Bronchial epithelial cell (primary cell): ENCODE measurements at regions not wholly inside any gene's neighbourhood (a gene's known extent, or its start where the extent isn't known, plus 50 kb on each side); places are given as distances from the start of the nearest gene placed in this dataset.

Experiments used
- DNase-seq: peaks from one replicate; pipeline ENCODE4 v3.0.0-alpha.2; 2010; ENCODE audit warnings: low read depth
- FAIRE-seq: peaks from 2 replicates; lab custom pipeline; 2011; peaks lifted over from hg19 to GRCh38; lab: Jason Lieb, UNC
- H3K27me3 ChIP-seq: 2 replicates; pipeline ENCODE4 v1.5.1; 2011; ENCODE audit warnings: low read length; ENCODE audit not compliant: control insufficient read depth, insufficient read depth
- H3K36me3 ChIP-seq: 2 replicates; pipeline ENCODE4 v1.5.1; 2011; ENCODE audit warnings: low read length; ENCODE audit not compliant: control insufficient read depth, insufficient read depth
- H3K4me3 ChIP-seq: 2 replicates; pipeline ENCODE4 v1.5.1; 2011; ENCODE audit warnings: mild to moderate bottlenecking, low read depth, low read length, control low read depth
- TF ChIP-seq, protein P1 (sequence below): IDR thresholded peaks from 2 replicates; pipeline ENCODE4 v1.5.1; 2011; ENCODE audit warnings: mild to moderate bottlenecking, moderate library complexity, low read length, control low read depth, inconsistent platforms; ENCODE audit not compliant: insufficient read depth, severe bottlenecking

DNA sequence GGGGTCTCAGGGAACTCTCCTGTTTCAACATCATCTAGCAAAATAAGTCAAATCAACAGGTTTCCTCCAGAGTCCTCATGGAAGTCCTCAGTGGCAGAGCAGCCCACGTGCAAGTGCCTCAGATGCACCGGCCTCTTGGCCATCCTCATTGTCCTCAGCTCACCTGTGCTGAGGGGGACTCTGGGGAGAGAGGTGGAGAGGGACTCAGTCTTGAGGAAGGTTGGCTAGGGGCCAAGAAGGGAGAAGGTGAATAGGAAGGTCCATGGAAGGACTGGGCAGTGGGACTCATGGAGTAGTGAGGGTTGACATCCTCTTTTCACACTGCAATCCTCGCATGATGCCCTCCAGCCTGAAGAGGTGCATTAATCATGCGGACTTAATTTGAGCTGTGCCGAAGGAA, 77.9 kb upstream of the DUSP22 start:
- FAIRE-seq, result no peak

DNA sequence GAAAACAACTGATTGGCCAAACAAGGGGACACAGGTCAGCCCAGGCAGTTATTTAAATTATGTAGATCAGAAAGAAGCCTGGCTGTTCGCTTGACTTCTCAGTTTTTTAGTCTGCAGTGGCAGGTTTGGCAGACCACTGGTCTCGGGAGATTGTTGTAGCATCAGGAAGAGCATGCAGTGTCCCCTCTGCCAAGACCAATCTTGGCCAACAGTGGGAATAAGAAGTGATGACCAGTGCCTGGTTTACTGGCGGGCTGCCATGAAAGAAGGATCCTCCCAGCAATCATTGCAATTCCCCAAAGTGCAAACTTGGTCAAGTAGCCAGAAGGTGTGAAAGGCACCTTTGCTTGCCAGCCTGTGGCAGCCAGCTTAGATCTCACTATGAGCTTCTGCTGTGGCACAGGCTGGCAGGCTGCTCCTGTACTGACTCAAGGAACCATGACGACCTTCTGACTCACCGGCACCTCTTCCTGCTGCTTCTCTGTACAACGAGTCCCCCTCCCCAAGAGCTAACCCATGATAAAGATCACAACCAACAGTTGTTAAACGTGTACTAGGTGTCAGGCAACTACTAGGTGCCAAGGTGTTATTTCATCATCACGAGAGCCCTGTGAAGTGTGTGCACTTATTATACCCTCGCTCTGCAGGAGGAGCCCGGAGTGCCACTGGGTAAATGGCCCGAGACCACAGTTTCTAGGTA, 76.8 kb upstream of the DUSP22 start:
- no peaks in the 10 kb centered on the region for H3K36me3 ChIP-seq
- peak; percentile 89 for DNase-seq
- no peak for FAIRE-seq

More for the DNA sequence above, 77.9 kb upstream of the DUSP22 start:
- Histone ChIP-seq H3K36me3 (no peaks in the 10 kb centered on the region), H3K4me3 (no peak overlapping the region), H3K27me3 (peaks cover 2% of the 10 kb centered on the region)
- DNase-seq, result no peak
- TF ChIP-seq, protein P1, sequence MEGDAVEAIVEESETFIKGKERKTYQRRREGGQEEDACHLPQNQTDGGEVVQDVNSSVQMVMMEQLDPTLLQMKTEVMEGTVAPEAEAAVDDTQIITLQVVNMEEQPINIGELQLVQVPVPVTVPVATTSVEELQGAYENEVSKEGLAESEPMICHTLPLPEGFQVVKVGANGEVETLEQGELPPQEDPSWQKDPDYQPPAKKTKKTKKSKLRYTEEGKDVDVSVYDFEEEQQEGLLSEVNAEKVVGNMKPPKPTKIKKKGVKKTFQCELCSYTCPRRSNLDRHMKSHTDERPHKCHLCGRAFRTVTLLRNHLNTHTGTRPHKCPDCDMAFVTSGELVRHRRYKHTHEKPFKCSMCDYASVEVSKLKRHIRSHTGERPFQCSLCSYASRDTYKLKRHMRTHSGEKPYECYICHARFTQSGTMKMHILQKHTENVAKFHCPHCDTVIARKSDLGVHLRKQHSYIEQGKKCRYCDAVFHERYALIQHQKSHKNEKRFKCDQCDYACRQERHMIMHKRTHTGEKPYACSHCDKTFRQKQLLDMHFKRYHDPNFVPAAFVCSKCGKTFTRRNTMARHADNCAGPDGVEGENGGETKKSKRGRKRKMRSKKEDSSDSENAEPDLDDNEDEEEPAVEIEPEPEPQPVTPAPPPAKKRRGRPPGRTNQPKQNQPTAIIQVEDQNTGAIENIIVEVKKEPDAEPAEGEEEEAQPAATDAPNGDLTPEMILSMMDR, result no peak

DNA sequence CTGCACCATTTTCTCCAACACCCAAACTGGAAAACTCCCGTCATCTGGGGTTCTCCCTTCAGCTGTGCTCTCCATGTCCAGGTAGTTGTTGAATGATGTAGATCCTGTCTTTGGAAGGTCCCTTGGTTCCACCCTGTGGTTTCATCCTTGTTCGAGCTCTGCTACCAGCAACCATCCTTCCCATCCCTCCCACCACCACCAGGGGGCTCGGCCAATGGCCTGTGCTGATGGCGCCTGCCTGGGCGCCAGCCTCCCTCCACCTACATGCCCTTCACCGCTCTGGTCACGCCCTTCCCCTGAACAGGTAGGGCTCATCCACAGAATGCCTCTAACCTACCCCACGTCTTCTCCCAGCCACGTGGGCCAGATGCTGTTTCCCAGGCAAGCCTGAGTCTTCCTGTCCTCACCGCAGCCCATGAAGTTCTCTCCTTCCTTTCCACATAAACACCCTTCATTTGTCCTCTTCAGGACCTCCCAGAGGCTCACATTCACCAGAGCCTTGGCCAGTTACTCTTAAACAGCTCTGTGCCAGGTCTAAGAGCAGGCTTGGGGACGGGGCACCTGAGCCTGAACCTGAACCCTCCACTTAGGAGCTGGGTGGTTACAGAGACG, 75.1 kb upstream of the DUSP22 start:
- peaks cover under 1% of the 10 kb centered on the region for H3K27me3 ChIP-seq
- TF ChIP-seq, protein P1, result peak; percentile 53
- FAIRE-seq, result no peak
- no peaks in the 10 kb centered on the region for H3K36me3 ChIP-seq
- no peak overlapping the region for H3K4me3 ChIP-seq
- DNase-seq, result no peak

More for the DNA sequence above, 76.8 kb upstream of the DUSP22 start:
- TF ChIP-seq, protein P1, result no peak
- peaks cover 2% of the 10 kb centered on the region for H3K27me3 ChIP-seq
- no peak overlapping the region for H3K4me3 ChIP-seq

DNA sequence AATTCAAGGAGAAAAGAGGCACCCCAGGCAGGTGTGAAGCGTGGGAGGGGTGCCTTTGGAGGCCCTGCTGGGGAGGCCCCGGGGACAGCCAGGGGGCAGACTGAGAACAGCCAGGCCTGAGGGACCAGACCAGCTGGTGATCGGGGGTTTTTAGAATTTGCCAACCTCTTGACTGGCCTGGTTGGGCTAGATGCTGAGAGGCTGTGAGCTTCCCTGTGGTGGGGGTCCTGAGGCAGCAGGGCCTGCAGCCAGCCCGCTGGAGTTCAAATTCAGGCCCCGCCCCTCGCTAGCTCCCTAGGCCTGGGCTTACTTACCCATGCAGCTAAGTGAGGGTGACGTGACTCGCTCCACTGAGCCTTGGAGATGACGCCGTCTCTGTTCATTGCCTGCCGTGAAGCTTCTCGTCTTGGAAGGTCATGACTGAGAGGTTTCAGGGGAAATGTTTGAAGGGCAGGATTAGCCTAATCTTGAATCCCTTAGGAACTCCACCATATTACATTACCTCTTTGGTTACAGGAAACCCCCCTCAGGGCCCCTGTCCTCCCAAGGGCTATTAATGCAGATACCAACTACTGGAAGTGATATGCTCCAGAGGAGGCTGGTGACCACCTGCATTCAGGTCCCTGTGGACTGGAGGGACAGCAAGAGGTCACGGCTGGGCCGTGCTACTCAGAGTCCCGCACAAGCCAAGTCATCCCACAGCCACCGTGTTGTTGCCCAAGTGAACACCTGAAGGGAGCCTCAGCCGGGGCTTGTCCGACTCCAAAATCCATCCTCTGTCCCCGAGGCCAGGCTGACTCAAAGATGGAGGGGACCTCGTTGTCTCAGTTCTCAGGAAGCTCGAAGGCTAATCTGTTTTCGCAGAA, 73.9 kb upstream of the DUSP22 start:
- H3K27me3 ChIP-seq, result no peaks in the 10 kb centered on the region
- DNase-seq (no peak), FAIRE-seq (no peak)
- TF ChIP-seq, protein P1, result no peak
- H3K4me3 ChIP-seq, result no peak overlapping the region
- no peaks in the 10 kb centered on the region for H3K36me3 ChIP-seq

DNA sequence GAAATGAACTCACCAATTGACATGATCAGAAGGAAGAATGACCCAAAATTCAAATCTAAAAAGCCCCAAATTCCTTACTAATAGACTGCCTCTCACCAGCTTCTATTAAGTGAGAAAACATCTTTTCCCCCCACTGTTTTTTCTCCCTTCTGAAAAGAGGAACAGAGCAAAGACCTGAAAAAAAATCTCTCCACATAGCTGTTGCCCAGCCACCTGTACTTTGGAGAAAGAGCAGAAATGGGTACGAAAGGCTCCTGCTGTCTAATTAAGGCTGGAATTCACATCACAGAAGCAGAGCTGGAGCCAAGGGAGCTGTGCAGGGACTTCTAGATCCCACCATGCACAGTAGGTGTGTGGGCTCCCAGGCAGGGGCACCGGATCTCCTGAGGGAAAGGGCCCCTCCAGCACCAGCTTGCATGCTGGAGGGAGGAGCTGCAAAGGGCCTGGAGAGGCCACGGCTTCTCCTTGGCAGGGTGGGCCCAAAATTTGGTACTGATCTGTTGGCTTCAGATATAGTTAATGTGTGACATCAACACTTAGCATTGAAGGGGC, 73.2 kb upstream of the DUSP22 start:
- no peak for FAIRE-seq

More for the DNA sequence above, 73.2 kb upstream of the DUSP22 start:
- H3K4me3 ChIP-seq, result no peak overlapping the region
- H3K36me3 ChIP-seq, result no peaks in the 10 kb centered on the region
- TF ChIP-seq, protein P1, result no peak
- no peak for DNase-seq
- no peaks in the 10 kb centered on the region for H3K27me3 ChIP-seq
